ENCODE measurements at regions not wholly inside any gene's neighbourhood (a gene's known extent, or its start where the extent isn't known, plus 50 kb on each side); places are given as distances from the start of the nearest gene placed in this dataset.
"Not testable (repeated sequence)": the region's sequence is repeated elsewhere in the genome, so short reads cannot be mapped to it uniquely, and the experiment has no call there.

DNA sequence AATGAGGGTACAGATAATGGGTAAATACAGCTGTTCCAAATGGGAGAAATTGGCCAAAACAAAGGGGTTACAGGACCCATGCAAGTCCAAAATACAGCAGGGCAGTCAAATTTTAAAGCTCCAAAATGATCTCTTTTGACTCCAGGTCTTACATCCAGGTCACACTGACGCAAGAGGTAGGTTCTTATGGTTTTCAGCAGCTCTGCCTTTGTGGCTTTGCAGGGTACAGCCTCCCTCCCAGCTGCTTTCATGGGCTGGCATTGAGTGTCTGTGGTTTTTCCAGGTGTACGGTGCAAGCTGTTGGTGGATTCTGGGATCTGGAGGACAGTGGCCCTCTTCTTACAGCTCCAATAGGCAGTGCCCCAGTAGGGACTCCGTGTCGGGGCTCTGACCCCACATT is 254.6 kb downstream of the RPLP1 start:
- not testable (repeated sequence) for TF ChIP-seq POLR2A (IDR thresholded peaks at IDR 0.05; ENCODE audit: low read length); GATA1 (IDR thresholded peaks at IDR 0.05; ENCODE audit: low read depth, low read length)
